ENCODE measurements at regions not wholly inside any gene's neighbourhood (a gene's known extent, or its start where the extent isn't known, plus 50 kb on each side); places are given as distances from the start of the nearest gene placed in this dataset.

GRCh38 chr12:75781532-75782046 is 250.0 kb downstream of the PHLDA1 start:
- no peak for TF ChIP-seq CTCF (conservative IDR thresholded peaks at IDR 0.05; ENCODE audit: low read depth, low read length)
- no peak for TF ChIP-seq EZH2 (IDR thresholded peaks at IDR 0.05; ENCODE audit: low read length, unreplicated experiment)
- no peak for TF ChIP-seq EZH2phosphoT487 (IDR thresholded peaks at IDR 0.05; ENCODE audit: borderline replicate concordance, low read length)

Data from PC-3 (cell line).